Natural killer cell (primary cell): ENCODE measurements at regions not wholly inside any gene's neighbourhood (a gene's known extent, or its start where the extent isn't known, plus 50 kb on each side); places are given as distances from the start of the nearest gene placed in this dataset.

Source experiments
- ATAC-seq, 3 donors: fragments of 150-1000 bp in 2 of 3; fragments of 200-7000 bp in 1 of 3; cut with Tn5 transposase; 1 replicate in 1 of 3; 2 replicates in 2 of 3; pipeline ENCODE4 v1.10.0; 2021; ENCODE audit warnings: mild to moderate bottlenecking in 2 of 3, moderate library complexity in 2 of 3
- DNase-seq, 2 donors: peaks; one replicate each; pipeline versions ENCODE4 v3.0.0 to v3.0.0-alpha.2; 2013 to 2021; ENCODE audit warnings: mixed read lengths in 1 of 2
- H3K27ac ChIP-seq: one replicate; pipeline ENCODE4 v1.5.1; 2013; ENCODE audit warnings: mild to moderate bottlenecking, low read length
- H3K27me3 ChIP-seq: one replicate; pipeline ENCODE4 v1.6.1; 2013; ENCODE audit warnings: low read length; ENCODE audit not compliant: control insufficient read depth, insufficient read depth
- H3K36me3 ChIP-seq: one replicate; pipeline ENCODE4 v1.6.1; 2013; ENCODE audit warnings: low read length; ENCODE audit not compliant: control insufficient read depth, insufficient read depth
- H3K4me1 ChIP-seq: one replicate; pipeline ENCODE4 v1.6.1; 2013; ENCODE audit warnings: low read length; ENCODE audit not compliant: control insufficient read depth, insufficient read depth
- H3K4me3 ChIP-seq: one replicate; pipeline ENCODE4 v1.5.1; 2013; ENCODE audit warnings: low read length
- H3K9me3 ChIP-seq: one replicate; pipeline ENCODE4 v1.6.1; 2013; ENCODE audit warnings: low read length; ENCODE audit not compliant: control insufficient read depth, insufficient read depth
- H3K27ac Mint-ChIP-seq, 2 donors: one replicate each; pipeline ENCODE4 v1.8.0; 2022; ENCODE audit warnings: mild to moderate bottlenecking in 2 of 2, mixed read lengths in 2 of 2, moderate library complexity in 1 of 2
- H3K27me3 Mint-ChIP-seq, 2 donors: one replicate each; pipeline ENCODE4 v1.8.0; 2022; ENCODE audit warnings: low read depth in 2 of 2, mixed read lengths in 2 of 2
- H3K36me3 Mint-ChIP-seq: one replicate; pipeline ENCODE4 v1.8.0; 2022; ENCODE audit warnings: mixed read lengths
- H3K4me1 Mint-ChIP-seq, 2 donors: one replicate each; pipeline ENCODE4 v1.8.0; 2022; ENCODE audit warnings: mixed read lengths in 2 of 2
- H3K4me3 Mint-ChIP-seq: one replicate; pipeline ENCODE4 v1.8.0; 2022; ENCODE audit warnings: mild to moderate bottlenecking, moderate library complexity, mixed read lengths
- H3K9me3 Mint-ChIP-seq, 2 donors: one replicate each; pipeline ENCODE4 v1.8.0; 2022; ENCODE audit warnings: mixed read lengths in 2 of 2
- CTCF ChIP-seq: fragments of 200-600 bp; IDR thresholded peaks from one replicate; pipeline ENCODE4 v1.8.0; 2022; ENCODE audit warnings: antibody characterized with exemption
- WGBS: methylation state at CpG from one replicate; pipeline ENCODE4 v1.1.7; 2013; ENCODE audit warnings: missing lambda C conversion rate; ENCODE audit not compliant: insufficient coverage; 5-methylcytosine and 5-hydroxymethylcytosine counted together
- intact Hi-C: fragments of 100-400 bp; cut with micrococcal nuclease; formaldehyde crosslinking; loops from one replicate; pipeline ENCODE4 v1.14.2; 2022

- H3K27ac Mint-ChIP-seq, result no peak overlapping the region
- Histone ChIP-seq H3K27ac (no peak overlapping the region), H3K27me3 (no peaks in the 10 kb centered on the region), H3K4me3 (no peak overlapping the region), H3K36me3 (no peaks in the 10 kb centered on the region), H3K4me1 (no peaks in the 10 kb centered on the region), H3K9me3 (no peaks in the 10 kb centered on the region)
- H3K36me3 Mint-ChIP-seq, result no peaks in the 10 kb centered on the region
- no peaks in the 10 kb centered on the region for H3K4me1 Mint-ChIP-seq
- intact Hi-C loops, result no loop called here
- DNase-seq (no peak), ATAC-seq (no peak)
- WGBS, result 78% methylated on average over 7 of the region's 7 CpGs
- H3K27me3 Mint-ChIP-seq, result peaks cover 47 to 49% of the 10 kb centered on the region in 2 donors
- no peaks in the 10 kb centered on the region for H3K9me3 Mint-ChIP-seq
- no peak for TF ChIP-seq CTCF
- no peak overlapping the region for H3K4me3 Mint-ChIP-seq
Measured at GRCh38 chr17:36814958-36815357, 122.3 kb upstream of the LHX1 start.

GRCh38 chr17:36816214-36816906 is 120.9 kb upstream of the LHX1 start:
- H3K9me3 ChIP-seq, result no peaks in the 10 kb centered on the region
- H3K27me3 Mint-ChIP-seq, result peaks cover 39 to 42% of the 10 kb centered on the region in 2 donors
- H3K4me1 ChIP-seq, result no peaks in the 10 kb centered on the region
- H3K27ac Mint-ChIP-seq, result no peak overlapping the region
- H3K36me3 ChIP-seq, result no peaks in the 10 kb centered on the region
- 84% methylated on average over 12 of the region's 17 CpGs for WGBS
- no peaks in the 10 kb centered on the region for H3K4me1 Mint-ChIP-seq
- H3K27ac ChIP-seq, result no peak overlapping the region
- H3K36me3 Mint-ChIP-seq, result no peaks in the 10 kb centered on the region
- no peak overlapping the region for H3K4me3 Mint-ChIP-seq
- intact Hi-C loops, result no loop called here
- no peaks in the 10 kb centered on the region for H3K9me3 Mint-ChIP-seq
- no peak overlapping the region for H3K4me3 ChIP-seq
- TF ChIP-seq CTCF, result no peak
- DNase-seq (no peak), ATAC-seq (no peak)
- H3K27me3 ChIP-seq, result no peaks in the 10 kb centered on the region

GRCh38 chr17:36816907-36817288 is 120.4 kb upstream of the LHX1 start:
- TF ChIP-seq CTCF, result no peak
- Histone ChIP-seq H3K36me3 (no peaks in the 10 kb centered on the region), H3K9me3 (no peaks in the 10 kb centered on the region), H3K27me3 (no peaks in the 10 kb centered on the region), H3K4me3 (no peak overlapping the region), H3K4me1 (no peaks in the 10 kb centered on the region), H3K27ac (no peak overlapping the region)
- intact Hi-C loops, result no loop called here
- no peak overlapping the region for H3K27ac Mint-ChIP-seq
- ATAC-seq, result no peak
- H3K36me3 Mint-ChIP-seq, result no peaks in the 10 kb centered on the region
- no peaks in the 10 kb centered on the region for H3K9me3 Mint-ChIP-seq
- 91% methylated on average over 15 of the region's 15 CpGs for WGBS
- no peaks in the 10 kb centered on the region for H3K4me1 Mint-ChIP-seq
- H3K4me3 Mint-ChIP-seq, result no peak overlapping the region
- H3K27me3 Mint-ChIP-seq, result peaks cover 35 to 42% of the 10 kb centered on the region in 2 donors
- no peak for DNase-seq

GRCh38 chr17:36817483-36818048 is 119.7 kb upstream of the LHX1 start:
- DNase-seq, result no peak

More at GRCh38 chr17:36817483-36818048, 119.7 kb upstream of the LHX1 start:
- no peaks in the 10 kb centered on the region for H3K9me3 Mint-ChIP-seq
- no peak overlapping the region for H3K4me3 Mint-ChIP-seq
- Histone ChIP-seq H3K27ac (no peak overlapping the region), H3K27me3 (no peaks in the 10 kb centered on the region), H3K4me1 (no peaks in the 10 kb centered on the region), H3K36me3 (no peaks in the 10 kb centered on the region), H3K9me3 (no peaks in the 10 kb centered on the region), H3K4me3 (no peak overlapping the region)
- WGBS, result 79% methylated on average over 5 of the region's 5 CpGs
- no peak for ATAC-seq
- H3K27me3 Mint-ChIP-seq, result peaks cover 28 to 38% of the 10 kb centered on the region in 2 donors
- intact Hi-C loops, result no loop called here
- H3K4me1 Mint-ChIP-seq, result no peaks in the 10 kb centered on the region
- H3K36me3 Mint-ChIP-seq, result no peaks in the 10 kb centered on the region
- no peak for TF ChIP-seq CTCF
- H3K27ac Mint-ChIP-seq, result no peak overlapping the region
